ENCODE measurements at regions not wholly inside any gene's neighbourhood (a gene's known extent, or its start where the extent isn't known, plus 50 kb on each side); places are given as distances from the start of the nearest gene placed in this dataset.

GRCh38 chr7:156073366-156074052 lies 261.2 kb upstream of the SHH start:
- DNase-seq (ENCODE audit: low read depth in 3 of 3): no peak

GRCh38 chr7:156071612-156072011 lies 259.3 kb upstream of the SHH start:
- no peak for DNase-seq (ENCODE audit: low read depth in 3 of 3)

- DNase-seq (ENCODE audit: low read depth in 3 of 3): no peak
These were observed 257.6 kb upstream of the SHH start for GRCh38 chr7:156069891-156070290.

GRCh38 chr7:156067156-156067555 lies 254.9 kb upstream of the SHH start:
- DNase-seq (ENCODE audit: low read depth in 3 of 3): no peak

DNA sequence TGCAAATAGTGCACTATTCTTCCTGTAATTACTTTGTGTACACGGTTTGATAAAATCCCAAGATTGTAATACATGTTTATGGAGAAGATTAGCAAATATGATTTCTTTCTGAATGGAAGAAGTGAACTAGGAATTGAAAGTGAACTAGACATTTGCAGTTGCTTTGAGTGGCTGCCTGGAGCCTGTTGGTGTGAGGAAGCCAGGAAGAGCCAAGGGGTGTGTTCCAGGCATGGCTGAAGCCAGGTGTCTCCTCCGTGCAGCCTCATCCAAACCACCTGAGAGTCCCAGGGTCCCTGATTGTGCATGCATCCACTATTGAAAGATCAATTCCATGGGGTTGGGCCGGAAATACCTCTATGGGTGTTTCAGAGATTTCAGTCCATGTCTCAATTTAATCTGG lies 253.1 kb upstream of the SHH start:
- DNase-seq (ENCODE audit: low read depth in 3 of 3): no peak

DNA sequence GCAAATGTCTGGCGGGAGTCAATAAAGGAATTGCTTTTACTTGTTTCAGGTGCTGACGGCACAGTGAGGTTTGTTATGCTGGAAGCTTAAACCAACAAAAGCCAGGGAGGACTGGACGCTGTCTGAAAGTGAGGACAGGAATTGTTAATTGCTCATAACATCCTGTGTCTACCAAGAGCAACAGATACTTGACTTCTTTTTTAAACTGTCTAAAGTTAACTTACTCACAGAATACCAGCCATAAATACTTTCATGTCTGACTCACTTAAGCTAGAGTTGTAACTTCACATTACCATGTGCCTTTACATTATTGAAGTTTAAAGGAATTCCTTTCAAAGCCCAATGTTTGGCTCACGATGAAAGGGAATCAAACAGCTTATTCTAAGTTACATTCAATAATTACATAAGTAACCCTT lies 252.7 kb upstream of the SHH start:
- no peak for DNase-seq (ENCODE audit: low read depth in 3 of 3)

- no peak for DNase-seq (ENCODE audit: low read depth in 3 of 3)
These were observed 251.1 kb upstream of the SHH start for GRCh38 chr7:156063241-156063810.

DNA sequence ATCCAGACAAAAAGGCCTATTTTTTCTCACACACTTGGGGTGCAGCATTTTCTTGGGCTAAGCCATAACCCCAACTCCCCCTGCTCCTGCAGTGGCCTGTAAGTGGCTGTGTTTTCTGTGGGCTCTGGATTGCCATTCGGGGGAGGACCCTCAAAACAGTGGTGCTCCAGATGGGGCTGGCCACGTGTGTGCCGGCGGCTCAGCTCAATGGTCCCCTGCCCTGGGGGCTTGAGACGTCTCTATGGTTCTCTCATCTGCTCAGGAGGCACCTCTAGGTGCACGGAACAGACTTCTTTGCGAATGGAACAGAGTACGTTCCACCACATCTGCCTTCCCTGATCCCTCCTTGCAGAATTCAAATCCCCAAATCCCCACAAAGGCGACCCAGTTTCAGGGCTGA lies 250.0 kb upstream of the SHH start:
- no peak for DNase-seq (ENCODE audit: low read depth in 3 of 3)

DNA sequence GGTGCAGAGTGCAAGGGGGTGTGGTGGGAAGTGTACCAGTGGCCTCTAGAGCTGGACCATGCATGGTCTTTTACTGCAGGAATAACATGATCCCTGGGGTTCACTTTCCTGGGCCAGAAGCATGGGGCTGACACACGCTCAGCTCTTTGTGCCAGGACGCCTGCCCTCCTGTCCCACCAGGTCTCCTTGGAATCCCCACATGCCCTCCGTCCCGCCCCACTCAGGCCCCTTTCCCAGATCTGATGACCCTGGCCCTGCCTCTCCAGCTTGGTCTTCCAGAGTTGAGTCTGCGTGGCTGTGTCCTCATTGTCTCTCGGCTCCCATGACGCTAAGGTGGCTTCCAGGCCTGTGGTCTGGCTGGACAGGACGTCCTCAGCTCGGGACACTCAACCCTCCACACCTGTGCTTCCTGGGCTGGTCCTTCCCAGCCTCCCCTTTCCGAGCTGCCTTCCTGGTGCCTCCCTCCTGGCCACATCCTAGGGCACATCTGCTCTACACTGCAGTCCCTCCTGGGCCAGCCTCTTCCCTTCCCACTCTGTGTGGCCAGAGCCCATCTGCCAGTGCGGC lies 249.5 kb upstream of the SHH start:
- no peak for DNase-seq (ENCODE audit: low read depth in 3 of 3)

DNA sequence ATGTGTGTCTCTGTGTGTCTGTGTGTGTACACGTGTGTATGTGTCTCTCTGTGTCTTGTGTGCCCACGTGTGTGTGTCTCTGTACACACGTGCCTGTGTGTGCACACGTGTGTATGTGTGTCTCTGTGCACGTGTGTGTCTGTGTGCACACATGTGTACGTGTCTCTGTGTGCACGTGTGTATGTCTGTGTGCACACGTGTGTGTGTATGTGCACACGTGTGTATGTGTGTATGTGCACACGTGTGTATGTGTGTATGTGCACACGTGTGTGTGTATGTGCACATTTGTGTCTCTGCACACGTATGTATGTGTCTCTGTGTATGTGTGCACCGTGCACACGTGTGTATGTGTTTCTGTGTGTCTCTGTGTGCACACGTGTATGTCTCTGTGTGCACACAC lies 248.7 kb upstream of the SHH start:
- no peak for DNase-seq (ENCODE audit: low read depth in 3 of 3)

GRCh38 chr7:156059369-156059768 lies 247.1 kb upstream of the SHH start:
- DNase-seq (ENCODE audit: low read depth in 3 of 3): no peak

DNA sequence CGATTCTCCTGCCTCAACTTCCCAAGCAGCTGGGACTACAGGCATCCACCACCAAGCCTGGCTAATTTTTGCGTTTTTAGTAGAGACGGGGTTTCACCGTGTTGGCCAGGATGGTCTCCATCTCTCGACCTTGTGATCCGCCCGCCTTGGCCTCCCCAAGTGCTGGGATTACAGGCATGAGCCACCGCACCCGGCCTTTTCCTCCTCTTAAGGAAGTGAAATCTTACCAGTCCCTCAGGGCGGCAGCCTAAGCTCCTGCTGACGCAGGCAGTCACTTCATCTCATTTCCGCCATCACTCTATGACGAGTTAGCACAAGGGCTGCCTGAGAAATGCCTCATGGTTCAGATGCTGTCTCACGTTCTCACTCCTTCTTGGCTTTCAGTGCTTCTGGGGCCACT lies 246.0 kb upstream of the SHH start:
- no peak for DNase-seq (ENCODE audit: low read depth in 3 of 3)

- no peak for DNase-seq (ENCODE audit: low read depth in 3 of 3)
These were observed 244.3 kb upstream of the SHH start for GRCh38 chr7:156056534-156056933.

DNA sequence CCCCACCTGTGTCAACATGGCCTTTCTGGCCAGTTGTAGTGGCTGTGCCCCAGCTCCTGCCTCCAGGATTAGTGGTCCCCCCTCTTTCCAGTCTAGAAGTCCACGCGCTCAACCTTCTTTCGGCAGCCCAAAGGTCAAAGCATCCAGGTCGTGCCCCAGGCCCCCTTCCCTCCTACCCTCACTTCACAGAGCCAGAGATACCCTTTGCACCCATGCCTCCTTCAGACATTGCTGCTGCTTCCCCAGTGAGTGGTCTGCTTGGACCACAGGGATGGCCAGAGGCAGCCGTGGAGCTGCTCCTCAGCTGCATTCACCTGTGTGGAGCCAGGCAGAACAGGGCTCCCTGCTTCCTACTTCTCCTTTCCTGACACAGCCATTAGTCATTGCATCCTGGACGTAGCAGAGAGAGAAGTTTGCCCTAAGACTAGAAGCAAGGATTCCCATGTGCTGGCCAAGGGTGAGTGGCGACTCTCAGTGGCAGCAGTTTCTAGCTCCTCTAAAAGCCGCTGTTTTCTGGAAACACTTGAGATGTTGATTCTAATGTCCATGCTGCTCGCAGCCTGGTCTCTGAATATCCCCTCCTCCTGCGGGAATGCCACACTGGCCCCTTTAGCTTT lies 243.1 kb upstream of the SHH start:
- DNase-seq (ENCODE audit: low read depth in 3 of 3): no peak

- no peak for DNase-seq (ENCODE audit: low read depth in 3 of 3)
These were observed 239.6 kb upstream of the SHH start for GRCh38 chr7:156051884-156052283.

DNA sequence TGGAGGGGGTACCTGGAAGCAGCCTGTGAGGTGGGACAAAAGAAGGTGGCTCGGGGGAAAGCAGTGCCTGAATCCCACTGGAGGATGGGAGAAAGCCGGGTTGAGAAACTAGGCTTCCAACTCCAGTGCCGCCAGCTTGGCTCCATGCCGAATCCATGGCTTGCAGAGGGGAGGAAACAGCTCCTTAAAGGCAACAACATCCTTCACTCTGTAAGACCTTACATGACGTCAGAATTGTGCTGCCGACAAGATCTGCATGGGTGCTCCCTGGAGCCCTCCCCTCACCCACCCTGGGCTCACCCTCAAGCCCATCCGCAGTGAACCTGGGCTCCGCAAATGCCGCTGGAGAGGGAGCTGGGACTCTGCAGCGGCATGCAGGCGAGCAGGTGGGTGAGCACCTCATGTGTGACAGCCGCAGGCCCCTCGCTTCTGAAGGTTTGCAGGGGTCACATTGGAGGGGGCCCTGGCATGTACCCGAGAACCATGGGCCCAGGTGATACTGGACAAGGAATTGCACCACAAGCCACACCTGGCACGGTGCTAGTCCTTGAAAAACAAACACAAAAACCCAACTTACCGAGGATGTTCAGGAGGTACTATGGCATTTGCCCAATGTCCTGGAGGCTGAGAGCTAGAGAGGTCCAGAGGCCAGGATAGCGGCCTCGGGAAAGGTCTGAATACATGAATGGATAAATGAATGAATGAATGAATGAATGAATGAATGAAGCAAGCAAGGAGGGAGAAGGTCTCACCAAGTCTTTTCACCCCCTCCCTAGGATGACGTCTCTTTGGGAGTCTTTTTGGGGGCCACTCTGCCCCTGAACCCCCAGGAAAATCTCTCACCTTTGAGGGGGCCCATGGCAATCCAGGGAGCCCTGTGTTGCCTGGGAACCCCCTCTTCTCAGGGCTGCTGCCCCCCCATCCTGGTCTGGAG lies 238.6 kb upstream of the SHH start:
- no peak for DNase-seq (ENCODE audit: low read depth in 3 of 3)

DNA sequence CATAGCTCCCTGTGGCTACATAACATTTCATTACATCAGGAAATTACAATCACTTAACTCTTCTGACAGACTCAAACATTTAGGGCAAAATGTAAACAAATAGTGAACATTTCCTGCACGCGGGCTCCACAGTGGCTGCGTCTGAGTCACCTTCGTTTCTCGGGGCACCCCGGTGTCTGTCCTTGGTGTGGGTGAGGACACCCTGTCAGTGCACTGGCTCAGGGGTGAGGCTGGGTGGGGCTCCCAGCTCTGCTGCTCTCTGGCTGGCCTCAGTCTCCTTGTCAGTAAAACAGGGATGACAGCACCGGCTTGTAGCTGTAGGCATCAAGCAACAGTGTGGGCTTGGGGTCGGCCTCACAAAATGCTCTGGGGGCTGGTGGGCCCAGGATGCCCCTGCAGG lies 237.1 kb upstream of the SHH start:
- no peak for DNase-seq (ENCODE audit: low read depth in 3 of 3)

DNA sequence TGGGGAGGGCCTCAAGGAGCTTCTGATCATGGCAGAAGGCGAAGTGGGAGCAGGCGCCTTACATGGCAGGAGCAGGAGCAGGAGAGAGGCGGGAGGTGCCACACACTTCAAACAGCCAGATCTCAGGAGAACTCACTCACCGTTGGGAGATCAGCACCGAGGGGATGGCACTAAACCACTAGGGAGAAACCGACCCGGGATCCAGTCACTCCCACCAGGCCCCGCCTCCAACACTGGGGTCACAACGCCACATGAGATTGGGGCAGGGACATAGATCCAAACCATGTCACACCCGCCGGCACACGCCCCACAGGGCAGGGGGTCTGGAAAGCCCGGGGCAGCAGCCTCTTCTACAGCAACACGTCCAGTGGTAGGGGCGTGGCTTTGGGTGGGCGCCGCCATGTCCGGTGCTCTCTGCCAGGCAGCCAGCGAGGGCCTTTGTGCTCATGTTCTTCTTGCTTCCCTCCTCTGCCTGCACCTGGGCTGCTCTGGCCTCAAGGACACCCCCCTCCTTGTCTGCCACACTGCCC lies 233.8 kb upstream of the SHH start:
- no peak for DNase-seq (ENCODE audit: low read depth in 3 of 3)

DNA sequence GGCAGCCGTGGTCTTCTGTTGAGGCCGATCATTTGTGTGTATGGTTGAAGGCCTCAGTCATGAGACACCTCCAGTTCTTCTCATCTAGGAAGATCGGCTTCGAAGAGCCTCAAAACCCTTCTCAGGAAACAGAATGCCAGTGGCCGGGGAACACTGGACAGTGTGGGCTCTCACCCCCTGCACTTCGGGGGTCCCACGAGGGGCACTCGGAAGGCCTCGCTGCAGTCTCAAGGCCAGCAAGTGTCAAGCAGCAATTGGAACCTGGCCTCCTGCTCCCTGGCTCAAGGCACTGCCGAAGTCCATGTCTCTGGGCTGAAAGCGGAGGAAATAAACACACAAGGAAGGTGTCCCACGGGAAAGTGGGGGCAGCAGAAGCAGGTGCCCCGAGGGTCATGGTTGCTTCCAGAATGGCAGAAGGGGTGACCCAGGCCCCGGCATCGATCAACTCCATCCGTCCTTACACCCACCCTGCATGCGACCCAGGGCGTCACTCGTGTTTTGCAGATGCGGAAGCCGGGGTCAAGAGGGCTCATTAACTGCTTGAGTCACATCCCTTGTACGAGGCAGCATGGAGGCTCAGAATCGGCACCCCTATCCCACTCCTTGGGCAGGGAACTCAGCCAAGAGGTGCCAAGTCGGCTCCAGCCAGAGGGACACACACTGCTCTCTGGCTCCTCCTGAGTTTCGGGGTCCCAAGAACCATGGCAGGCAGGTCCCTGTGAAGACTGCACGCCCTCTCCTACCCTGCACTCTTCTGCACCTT lies 231.3 kb upstream of the SHH start:
- no peak for DNase-seq (ENCODE audit: low read depth in 3 of 3)

GRCh38 chr7:156041398-156041797 lies 229.1 kb upstream of the SHH start:
- no peak for DNase-seq (ENCODE audit: low read depth in 3 of 3)

Data from stimulated activated CD4-positive, alpha-beta T cell treated with anti-CD3 and anti-CD28 coated beads, TNF-alpha, amount 100 ng/mL, for 24 hours (primary cell).